Mesendoderm (in vitro differentiated cells): ENCODE measurements at regions not wholly inside any gene's neighbourhood (a gene's known extent, or its start where the extent isn't known, plus 50 kb on each side); places are given as distances from the start of the nearest gene placed in this dataset.
A peak's percentile ranks its signal among the peaks of the same experiment; 100 is the strongest.
"Not testable (repeated sequence)": the region's sequence is repeated elsewhere in the genome, so short reads cannot be mapped to it uniquely, and the experiment has no call there.

Experiments
- DNase-seq: peaks from one replicate; pipeline ENCODE4 v3.0.0; 2013
- H2AK5ac ChIP-seq: 2 replicates; pipeline ENCODE4 v1.6.1; 2013; ENCODE audit warnings: low read length, inconsistent platforms
- H2BK120ac ChIP-seq: 2 replicates; pipeline ENCODE4 v1.6.1; 2013; ENCODE audit warnings: low read depth, mild to moderate bottlenecking, low read length, moderate library complexity, mixed read lengths
- H2BK15ac ChIP-seq: replicated peaks from 2 replicates; pipeline ENCODE4 v1.6.1; 2013; ENCODE audit warnings: low read depth, mild to moderate bottlenecking, moderate library complexity
- H2BK5ac ChIP-seq: 2 replicates; pipeline ENCODE4 v1.6.1; 2013; ENCODE audit warnings: low read length, inconsistent platforms
- H3K18ac ChIP-seq: 2 replicates; pipeline ENCODE4 v1.6.1; 2013; ENCODE audit warnings: mild to moderate bottlenecking, low read length, mixed read lengths
- H3K23ac ChIP-seq: one replicate; pipeline ENCODE4 v1.6.1; 2013; ENCODE audit warnings: low read length
- H3K27ac ChIP-seq: 2 replicates; pipeline ENCODE4 v1.5.1; 2013; ENCODE audit warnings: low read depth, mild to moderate bottlenecking, inconsistent platforms, low read length, moderate library complexity
- H3K27me3 ChIP-seq: 2 replicates; pipeline ENCODE4 v1.6.1; 2013; ENCODE audit warnings: low read length, control low read depth, mild to moderate bottlenecking, inconsistent platforms; ENCODE audit not compliant: insufficient read depth, poor library complexity
- H3K36me3 ChIP-seq: 2 replicates; pipeline ENCODE4 v1.6.1; 2013; ENCODE audit warnings: low read length, inconsistent platforms; ENCODE audit not compliant: control insufficient read depth, insufficient read depth
- H3K4ac ChIP-seq: one replicate; pipeline ENCODE4 v1.6.1; 2013; ENCODE audit warnings: low read depth, mild to moderate bottlenecking, low read length, moderate library complexity
- H3K4me1 ChIP-seq: 2 replicates; pipeline ENCODE4 v1.6.1; 2013; ENCODE audit warnings: low read depth, low read length, inconsistent platforms; ENCODE audit not compliant: control insufficient read depth
- H3K4me2 ChIP-seq: 2 replicates; pipeline ENCODE4 v1.6.1; 2013; ENCODE audit warnings: low read length
- H3K4me3 ChIP-seq: 2 replicates; pipeline ENCODE4 v1.5.1; 2013; ENCODE audit warnings: mild to moderate bottlenecking, low read length
- H3K56ac ChIP-seq: one replicate; pipeline ENCODE4 v1.6.1; 2013; ENCODE audit warnings: low read length
- H3K79me1 ChIP-seq: 2 replicates; pipeline ENCODE4 v1.6.1; 2013; ENCODE audit warnings: low read length, inconsistent platforms
- H3K79me2 ChIP-seq: 2 replicates; pipeline ENCODE4 v1.6.1; 2013; ENCODE audit warnings: mild to moderate bottlenecking, low read length; ENCODE audit not compliant: control insufficient read depth, insufficient read depth
- H3K9ac ChIP-seq: 2 replicates; pipeline ENCODE4 v1.6.1; 2013; ENCODE audit warnings: low read length, inconsistent platforms
- H4K5ac ChIP-seq: one replicate; pipeline ENCODE4 v1.6.1; 2013; ENCODE audit warnings: low read length
- H4K8ac ChIP-seq: one replicate; pipeline ENCODE4 v1.6.1; 2013; ENCODE audit warnings: low read depth, mild to moderate bottlenecking, control low read depth, low read length, moderate library complexity
- WGBS: extraction: QIAGEN DNeasy Blood & Tissue Kit; methylation state at CpG from one replicate; pipeline ENCODE4 v1.1.7; 2013; ENCODE audit warnings: low lambda C conversion rate, missing lambda C conversion rate; ENCODE audit not compliant: insufficient coverage; ENCODE audit errors: extremely low coverage; 5-methylcytosine and 5-hydroxymethylcytosine counted together

- H3K56ac ChIP-seq, result no peak overlapping the region
- WGBS, result no CpG with 5 or more reads among the region's 6 CpGs
These were observed 152.9 kb upstream of the DAB1 start for GRCh38 chr1:57576756-57577155.

GRCh38 chr1:57572016-57572415 lies 148.2 kb upstream of the DAB1 start:
- no peak overlapping the region for H3K4me2 ChIP-seq
- no peak overlapping the region for H2BK120ac ChIP-seq
- no peaks in the 10 kb centered on the region for H3K36me3 ChIP-seq
- H3K27ac ChIP-seq, result no peak overlapping the region
- H4K5ac ChIP-seq, result no peak overlapping the region
- no peaks in the 10 kb centered on the region for H3K27me3 ChIP-seq
- no peak overlapping the region for H3K9ac ChIP-seq
- peak overlapping the region; percentile 39 for H2BK15ac ChIP-seq
- H4K8ac ChIP-seq, result no peak overlapping the region
- DNase-seq, result no peak
- H3K18ac ChIP-seq, result peak overlapping the region; percentile 42
- WGBS, result no CpG with 5 or more reads among the region's 4 CpGs
- no peak overlapping the region for H3K23ac ChIP-seq
- no peak overlapping the region for H3K56ac ChIP-seq
- H2AK5ac ChIP-seq, result no peak overlapping the region
- no peak overlapping the region for H3K4me3 ChIP-seq
- peaks cover 2% of the 10 kb centered on the region for H3K4me1 ChIP-seq
- no peak overlapping the region for H3K4ac ChIP-seq
- H3K79me2 ChIP-seq, result no peaks in the 10 kb centered on the region
- no peak overlapping the region for H2BK5ac ChIP-seq
- no peaks in the 10 kb centered on the region for H3K79me1 ChIP-seq

More at GRCh38 chr1:57576756-57577155, 152.9 kb upstream of the DAB1 start:
- Histone ChIP-seq H3K18ac (no peak overlapping the region), H3K23ac (no peak overlapping the region), H3K79me2 (no peaks in the 10 kb centered on the region), H3K27me3 (no peaks in the 10 kb centered on the region), H2BK15ac (no peak overlapping the region), H3K4me3 (no peak overlapping the region), H3K36me3 (no peaks in the 10 kb centered on the region), H3K4me1 (peaks cover 2% of the 10 kb centered on the region), H3K9ac (no peak overlapping the region), H3K27ac (no peak overlapping the region), H4K5ac (no peak overlapping the region), H3K4ac (no peak overlapping the region), H2BK5ac (no peak overlapping the region), H3K4me2 (no peak overlapping the region), H4K8ac (no peak overlapping the region), H2BK120ac (no peak overlapping the region), H3K79me1 (no peaks in the 10 kb centered on the region), H2AK5ac (no peak overlapping the region)
- no peak for DNase-seq

GRCh38 chr1:57558066-57558465 lies 134.2 kb upstream of the DAB1 start:
- H3K79me1 ChIP-seq, H3K27me3 ChIP-seq, H3K56ac ChIP-seq, H3K4ac ChIP-seq, H3K4me2 ChIP-seq, H4K5ac ChIP-seq, H2AK5ac ChIP-seq, H2BK15ac ChIP-seq, H3K4me3 ChIP-seq, H3K9ac ChIP-seq, H2BK5ac ChIP-seq, H3K4me1 ChIP-seq, H3K79me2 ChIP-seq, H3K23ac ChIP-seq, H3K27ac ChIP-seq, H3K36me3 ChIP-seq: not testable (repeated sequence)
- H4K8ac ChIP-seq, result peak overlapping the region; percentile 44
- WGBS, result no CpG with 5 or more reads among the region's 3 CpGs
- H2BK120ac ChIP-seq, result peak overlapping the region; percentile 67
- DNase-seq, result peak; percentile 66
- H3K18ac ChIP-seq, result peak overlapping the region; percentile 75

GRCh38 chr1:57553666-57554065 lies 129.8 kb upstream of the DAB1 start:
- WGBS, result no CpG with 5 or more reads among the region's 5 CpGs

GRCh38 chr1:57551476-57551875 lies 127.6 kb upstream of the DAB1 start:
- H3K18ac ChIP-seq, result no peak overlapping the region
- no peak overlapping the region for H2BK5ac ChIP-seq
- no peak overlapping the region for H3K4me2 ChIP-seq
- no peak overlapping the region for H3K23ac ChIP-seq
- no peak overlapping the region for H3K4me3 ChIP-seq
- no peak overlapping the region for H4K5ac ChIP-seq
- H3K56ac ChIP-seq, result no peak overlapping the region
- H3K9ac ChIP-seq, result no peak overlapping the region
- H3K27me3 ChIP-seq, result no peaks in the 10 kb centered on the region
- no peaks in the 10 kb centered on the region for H3K79me1 ChIP-seq
- H2BK15ac ChIP-seq, result no peak overlapping the region
- H2BK120ac ChIP-seq, result no peak overlapping the region
- no peak overlapping the region for H3K4ac ChIP-seq
- no peaks in the 10 kb centered on the region for H3K36me3 ChIP-seq
- peak; percentile 93 for DNase-seq
- no CpG with 5 or more reads among the region's 4 CpGs for WGBS
- H3K27ac ChIP-seq, result no peak overlapping the region
- no peak overlapping the region for H4K8ac ChIP-seq
- H3K79me2 ChIP-seq, result no peaks in the 10 kb centered on the region
- H3K4me1 ChIP-seq, result peaks cover 21% of the 10 kb centered on the region
- H2AK5ac ChIP-seq, result no peak overlapping the region

More at GRCh38 chr1:57553666-57554065, 129.8 kb upstream of the DAB1 start:
- Histone ChIP-seq H3K27ac (peak overlapping the region; percentile 36), H2BK120ac (no peak overlapping the region), H3K18ac (peak overlapping the region; percentile 54), H3K4ac (no peak overlapping the region), H3K9ac (no peak overlapping the region), H3K4me1 (peaks cover 21% of the 10 kb centered on the region), H3K4me2 (no peak overlapping the region), H3K79me1 (no peaks in the 10 kb centered on the region), H3K56ac (peak overlapping the region; percentile 38), H2BK15ac (no peak overlapping the region), H3K4me3 (no peak overlapping the region), H2BK5ac (peak overlapping the region; percentile 37), H3K23ac (no peak overlapping the region), H4K8ac (no peak overlapping the region), H2AK5ac (no peak overlapping the region), H4K5ac (no peak overlapping the region), H3K36me3 (no peaks in the 10 kb centered on the region), H3K79me2 (no peaks in the 10 kb centered on the region), H3K27me3 (no peaks in the 10 kb centered on the region)
- peak; percentile 98 for DNase-seq

- Histone ChIP-seq H2BK120ac (no peak overlapping the region), H3K27me3 (no peaks in the 10 kb centered on the region), H3K9ac (no peak overlapping the region), H3K79me2 (no peaks in the 10 kb centered on the region), H4K5ac (no peak overlapping the region), H3K23ac (no peak overlapping the region), H3K79me1 (no peaks in the 10 kb centered on the region), H3K56ac (no peak overlapping the region), H2AK5ac (no peak overlapping the region), H2BK5ac (no peak overlapping the region), H3K18ac (peak overlapping the region; percentile 83), H4K8ac (no peak overlapping the region), H3K36me3 (no peaks in the 10 kb centered on the region), H3K4me1 (peaks cover 21% of the 10 kb centered on the region), H3K27ac (no peak overlapping the region), H2BK15ac (peak overlapping the region; percentile 59), H3K4ac (peak overlapping the region; percentile 70), H3K4me3 (no peak overlapping the region), H3K4me2 (no peak overlapping the region)
- DNase-seq, result no peak
- no CpG with 5 or more reads among the region's 1 CpG for WGBS
These were observed 126.2 kb upstream of the DAB1 start for GRCh38 chr1:57550092-57550491.
